ENCODE measurements at regions not wholly inside any gene's neighbourhood (a gene's known extent, or its start where the extent isn't known, plus 50 kb on each side); places are given as distances from the start of the nearest gene placed in this dataset.

DNA sequence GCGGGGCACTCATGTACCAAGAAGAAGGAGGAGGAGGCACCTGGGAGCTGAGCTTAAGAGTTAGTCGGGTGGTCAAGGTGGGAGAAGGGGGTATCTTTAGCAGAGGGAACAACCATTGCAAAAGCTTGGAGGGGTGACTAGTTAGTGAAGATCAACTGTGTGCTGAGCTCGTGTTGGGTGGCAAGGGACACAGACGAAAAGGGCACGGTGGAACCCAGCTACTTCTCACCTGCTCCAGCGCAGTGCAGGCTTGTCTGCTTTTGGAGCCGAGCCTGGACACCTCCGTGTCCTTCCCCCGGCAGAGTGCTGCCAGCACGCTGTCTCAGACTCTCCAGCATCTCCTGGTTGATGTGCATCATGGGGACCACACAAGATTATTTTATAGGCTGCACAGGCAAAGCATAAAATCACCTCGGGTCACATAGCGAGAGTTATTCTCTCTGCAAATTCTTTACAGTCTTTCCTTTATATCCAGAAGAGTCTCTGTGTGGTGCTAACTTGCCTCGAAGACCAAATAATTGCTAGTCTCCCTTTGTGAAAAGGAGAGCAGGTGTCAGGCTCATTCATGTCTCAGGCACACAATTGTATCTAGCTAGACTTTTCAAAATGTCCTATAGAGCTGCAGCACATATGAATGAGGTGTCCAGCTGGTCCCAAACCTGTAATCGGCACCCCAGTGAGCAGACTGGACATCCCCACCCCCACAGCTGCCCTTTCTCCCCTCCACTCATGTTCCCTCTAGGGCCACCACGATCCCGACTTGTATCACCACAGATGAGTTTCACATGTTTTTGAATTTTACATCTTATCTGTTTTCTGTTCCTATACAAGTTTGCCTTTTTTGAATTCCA lies 123.4 kb downstream of the CEBPB start:
- no peak for DNase-seq

DNA sequence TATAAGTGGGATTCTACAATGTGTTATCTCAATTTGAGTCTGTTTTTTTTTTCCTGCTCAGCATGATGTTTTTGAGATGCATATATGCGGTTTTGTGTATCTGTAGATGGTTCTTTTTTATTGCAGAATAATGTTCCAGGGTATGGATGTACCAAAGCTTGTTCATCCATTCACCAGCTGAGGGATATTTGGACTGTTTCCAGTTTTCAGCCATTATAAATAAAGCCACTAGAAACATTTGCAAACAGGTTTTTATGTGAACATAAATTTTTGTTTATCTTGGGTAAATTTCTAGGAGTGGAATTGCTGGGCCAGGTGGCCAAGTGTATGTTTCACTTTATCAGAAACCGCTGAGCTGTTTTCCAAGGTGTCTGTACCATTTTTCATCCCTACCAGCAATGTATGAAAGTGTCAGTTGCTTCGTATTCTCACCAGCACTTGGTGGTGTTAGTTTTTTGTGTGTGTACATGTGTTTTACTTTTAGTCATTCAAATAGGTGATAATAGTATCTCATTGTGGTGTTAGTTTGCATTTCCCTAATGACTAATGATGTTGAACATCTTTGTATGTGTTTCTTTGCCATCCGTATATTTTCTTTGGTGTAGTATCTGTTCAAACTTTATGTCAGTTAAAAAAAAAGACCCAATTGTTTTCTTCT lies 124.2 kb downstream of the CEBPB start:
- no peak for DNase-seq

DNA sequence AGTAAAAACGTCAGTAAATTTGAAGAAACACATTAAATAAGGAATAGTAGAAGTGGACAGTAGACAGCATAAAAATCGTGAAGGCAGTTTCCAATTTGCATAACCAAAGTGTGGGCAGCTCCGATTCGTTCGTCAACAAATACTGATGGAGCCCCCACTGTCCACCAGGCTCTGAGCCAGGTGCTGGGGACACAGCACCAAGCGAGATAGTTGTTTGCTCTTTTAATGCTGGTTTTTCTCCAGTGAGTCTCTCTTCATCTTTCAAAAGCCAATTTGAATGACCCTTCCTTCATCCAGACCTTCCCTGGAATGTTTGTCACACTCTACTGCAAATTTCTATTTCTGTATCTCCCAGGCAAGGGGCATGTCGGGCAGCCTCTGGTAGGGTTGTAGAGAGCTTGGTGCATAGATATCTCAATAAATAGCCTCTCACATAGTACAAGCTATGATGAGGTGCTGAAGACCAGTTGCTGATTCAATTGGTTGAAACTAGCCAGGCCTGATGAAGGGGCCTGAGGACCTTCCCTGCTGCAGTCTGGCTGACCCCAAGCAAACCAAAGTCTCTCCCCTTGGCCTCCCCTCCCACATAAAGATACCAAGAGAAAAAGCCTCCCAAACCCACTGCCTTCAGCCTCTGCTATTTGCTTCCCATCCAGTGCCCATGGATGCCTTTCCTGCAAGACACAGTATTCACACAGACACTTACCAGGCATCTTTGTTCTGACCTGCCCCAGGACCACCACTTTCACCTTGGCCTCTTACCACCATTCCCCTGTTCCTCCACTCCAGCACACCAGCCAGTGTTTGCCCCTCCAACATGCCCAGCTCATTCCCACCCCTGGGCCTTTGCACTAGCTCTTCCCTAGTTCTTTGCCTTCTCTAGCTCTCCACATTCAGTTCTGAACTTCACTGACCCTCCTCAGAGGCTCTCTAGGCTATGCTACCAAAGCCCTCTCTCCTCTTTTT lies 125.2 kb downstream of the CEBPB start:
- DNase-seq, result no peak

DNA sequence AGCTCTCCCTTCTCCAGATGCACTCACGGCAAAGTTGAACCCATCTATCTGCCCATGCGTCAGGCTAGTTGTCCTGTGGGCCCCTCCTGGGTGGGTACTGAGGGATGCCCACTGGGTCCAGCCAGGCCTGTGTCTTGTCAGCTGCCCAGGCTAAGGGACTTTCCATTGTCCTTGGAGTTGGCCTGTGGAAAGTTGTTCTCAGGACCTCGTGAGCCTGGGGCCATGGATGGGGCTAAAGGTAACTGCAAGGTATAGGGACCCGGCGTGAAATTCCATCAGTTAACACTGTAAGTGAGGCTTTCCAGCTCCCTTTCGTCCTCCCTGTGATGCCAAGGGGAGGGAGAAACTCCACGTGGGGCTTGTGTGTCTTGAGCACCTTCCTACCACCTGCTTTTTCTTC lies 126.5 kb downstream of the CEBPB start:
- no peak for DNase-seq

DNA sequence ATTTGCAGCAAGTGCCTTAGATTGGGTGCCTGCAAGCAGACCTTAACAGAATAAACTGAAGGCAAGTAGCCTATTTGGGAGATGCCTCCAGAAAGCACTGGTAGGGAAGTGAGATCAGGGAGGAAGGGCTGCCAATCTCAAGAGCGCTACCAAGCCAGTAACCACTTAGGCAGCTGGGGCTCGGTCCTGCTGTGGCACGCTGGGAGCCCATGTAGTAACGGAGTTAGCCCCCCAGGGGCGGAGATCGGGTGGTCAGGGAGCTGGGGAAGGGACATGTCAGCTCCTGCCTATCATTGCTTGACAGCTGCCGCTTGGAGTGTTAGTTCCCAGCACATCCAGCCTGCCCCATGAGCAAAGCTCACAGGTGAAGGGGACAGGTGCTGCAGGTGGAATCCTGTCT lies 127.0 kb downstream of the CEBPB start:
- no peak for DNase-seq

DNA sequence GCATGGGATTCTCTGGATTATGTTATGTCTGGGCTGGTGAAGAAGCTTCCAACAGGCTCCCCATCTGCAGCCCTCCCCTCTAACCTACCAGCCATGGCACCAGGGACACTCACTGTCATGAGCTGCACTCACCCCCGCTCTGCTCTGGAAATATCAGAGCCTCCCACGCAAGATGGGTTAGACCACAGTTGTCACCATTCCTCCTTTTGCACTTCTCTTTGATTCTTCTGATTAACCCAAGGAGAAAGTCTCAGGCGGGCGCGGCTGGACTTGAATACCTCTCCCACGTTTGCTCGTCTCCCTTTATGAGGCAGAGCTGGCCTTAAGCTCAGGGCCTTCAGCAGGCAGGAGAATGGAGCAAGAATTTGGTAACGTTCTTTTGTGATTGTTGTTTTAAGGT lies 128.1 kb downstream of the CEBPB start:
- DNase-seq, result no peak

DNA sequence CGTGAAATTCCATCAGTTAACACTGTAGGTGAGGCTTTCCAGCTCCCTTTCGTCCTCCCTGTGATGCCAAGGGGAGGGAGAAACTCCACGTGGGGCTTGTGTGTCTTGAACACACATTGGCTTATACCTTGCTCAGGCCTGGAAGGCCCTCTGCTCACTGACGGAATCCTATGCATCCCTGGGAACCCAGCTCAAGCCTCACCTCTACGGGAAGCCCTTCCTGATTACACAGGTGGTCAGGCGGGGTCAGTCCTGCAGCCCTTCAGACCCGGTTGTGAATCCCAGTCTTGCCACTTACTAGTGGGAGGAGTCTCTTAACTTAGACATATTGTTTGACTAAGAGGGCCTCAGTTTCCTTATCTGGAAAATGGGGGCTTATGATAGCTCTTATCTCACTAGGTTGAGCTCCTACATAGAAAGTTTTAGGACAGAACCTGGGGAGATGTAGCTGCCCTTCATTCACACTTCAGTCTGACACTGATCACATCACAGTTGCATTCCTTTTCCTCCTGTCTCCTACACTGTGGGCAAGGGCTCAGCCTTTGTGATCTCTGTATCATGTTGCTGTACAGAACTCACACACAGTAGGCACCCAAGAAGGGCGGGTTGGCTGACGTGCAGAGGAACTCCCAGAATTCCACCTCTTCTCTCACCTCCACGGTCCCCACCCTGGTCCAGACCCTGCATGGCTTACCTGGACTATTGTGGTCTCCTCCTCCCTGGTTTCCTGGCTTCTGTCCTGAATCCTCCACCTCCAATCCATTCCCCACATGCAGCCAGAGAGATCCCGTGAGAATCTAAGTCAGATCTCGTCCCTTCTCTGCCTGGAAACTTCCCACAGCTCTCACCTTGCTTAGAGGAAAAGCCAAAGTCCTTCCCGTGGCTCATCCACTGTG lies 129.6 kb downstream of the CEBPB start:
- no peak for DNase-seq

DNA sequence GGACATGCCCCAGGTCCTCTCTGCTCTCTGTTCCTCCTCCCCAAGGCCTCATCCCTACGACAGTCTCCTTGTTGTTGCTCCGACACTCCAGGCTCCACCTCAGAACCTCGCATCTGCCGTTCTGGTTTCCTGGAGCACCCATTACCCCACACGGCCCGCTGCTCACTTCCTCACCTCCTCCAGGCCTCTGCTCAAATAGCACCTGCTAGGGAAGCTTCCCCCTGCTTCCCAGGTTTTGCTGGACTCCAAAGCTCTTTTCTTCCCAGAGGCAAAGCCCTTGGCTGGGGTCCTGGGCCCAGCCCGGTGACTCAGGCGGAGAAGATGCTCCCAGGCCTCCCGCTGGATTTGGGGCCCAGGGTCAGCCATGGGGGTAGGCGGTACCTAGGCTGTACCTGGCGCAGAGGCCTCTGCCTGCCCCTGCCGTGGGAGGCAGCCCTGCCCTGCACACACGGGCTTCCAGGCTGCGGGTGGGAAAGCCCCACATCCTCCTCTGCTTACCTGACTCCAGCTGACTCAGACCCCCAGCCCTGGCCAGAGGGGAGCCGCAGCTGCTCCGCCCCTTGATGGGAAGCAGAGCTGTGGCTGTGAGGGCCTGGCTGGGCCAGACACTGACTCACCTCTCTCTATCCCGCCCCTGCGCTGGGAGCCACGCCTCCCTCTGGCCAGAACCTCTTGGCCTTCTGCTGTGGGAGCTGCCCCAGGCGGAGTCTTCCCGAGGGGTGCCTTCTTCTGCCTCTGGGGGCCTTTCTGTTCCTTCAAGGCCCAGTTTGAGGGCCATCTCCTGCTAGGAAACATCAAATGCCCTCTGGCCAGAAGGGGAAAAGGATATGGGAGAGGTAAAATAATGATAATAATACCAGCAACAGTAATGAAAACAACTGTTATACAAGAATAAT lies 130.5 kb downstream of the CEBPB start:
- DNase-seq, result no peak

DNA sequence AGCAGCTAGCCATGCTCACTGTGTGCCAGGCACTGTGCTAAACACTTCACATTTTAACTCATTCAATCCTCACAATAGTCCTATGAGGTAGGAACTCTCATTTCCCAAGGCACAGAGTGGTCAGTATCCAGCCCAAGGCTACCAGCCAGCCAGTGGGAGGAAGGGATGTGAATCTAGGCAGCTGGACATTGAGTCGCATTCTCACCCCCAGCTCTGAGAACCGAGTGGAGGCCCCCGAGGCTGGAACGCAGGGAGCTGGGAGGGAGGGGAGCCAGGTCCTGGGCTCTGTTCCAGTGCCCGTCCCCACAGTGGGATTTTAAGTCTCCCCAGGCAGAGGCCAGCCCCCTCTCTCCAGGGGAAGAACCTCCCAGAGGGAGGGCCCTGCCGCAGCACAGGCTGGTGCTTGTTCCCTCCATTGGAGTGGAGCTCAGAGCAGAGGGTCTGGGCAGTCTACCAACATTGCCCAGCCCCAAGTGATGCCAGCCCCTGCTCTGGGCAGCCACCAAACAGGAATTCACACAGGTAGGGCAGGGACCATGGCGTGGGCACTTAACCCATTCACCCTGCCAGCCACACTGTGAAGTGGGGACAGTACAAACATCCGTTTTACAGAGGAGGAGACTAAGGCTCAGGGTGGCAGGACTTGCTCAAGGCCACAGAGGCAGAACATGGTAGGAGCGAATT lies 131.3 kb downstream of the CEBPB start:
- DNase-seq, result no peak

DNA sequence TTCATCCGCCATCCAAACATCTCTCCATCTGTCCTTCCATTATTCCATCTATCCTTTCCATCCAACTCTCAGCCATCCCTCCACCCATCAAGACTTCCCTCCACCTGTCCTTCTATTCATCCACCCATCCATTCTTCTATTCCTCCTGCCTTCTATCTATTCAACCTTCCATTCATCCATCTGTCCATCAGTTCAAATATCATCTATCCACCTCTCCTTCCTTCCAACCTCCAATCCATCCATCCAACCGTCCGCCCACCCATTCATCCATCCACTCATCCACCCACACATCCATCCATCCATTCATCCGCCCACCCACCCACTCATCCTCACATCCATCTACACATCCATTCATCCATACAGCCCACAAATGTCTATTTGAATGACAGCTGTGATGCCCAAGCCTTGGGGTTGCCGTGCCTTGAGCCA lies 132.1 kb downstream of the CEBPB start:
- DNase-seq, result no peak

GRCh38 chr20:50323209-50323608 lies 132.6 kb downstream of the CEBPB start:
- no peak for DNase-seq

- no peak for DNase-seq
These were observed 133.4 kb downstream of the CEBPB start for GRCh38 chr20:50323777-50324775.

DNA sequence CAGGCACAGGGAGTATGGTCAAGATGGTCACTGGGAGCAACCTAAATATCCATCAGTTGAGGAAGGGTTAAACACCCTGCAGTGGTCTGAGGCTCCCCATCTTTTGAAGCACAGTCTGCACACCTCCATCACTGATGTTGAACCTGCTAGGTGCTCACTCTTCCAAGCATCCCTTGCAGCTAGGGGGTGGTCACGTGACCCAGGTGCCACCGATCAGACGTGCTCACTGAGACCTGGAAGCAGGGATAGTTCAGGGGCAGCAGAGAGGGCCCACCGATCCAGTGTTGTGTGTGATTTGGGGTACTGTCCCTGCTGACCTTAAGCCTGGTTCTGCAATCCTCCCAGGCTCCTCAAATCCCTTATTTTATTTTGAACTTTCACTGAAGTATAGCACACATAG lies 134.6 kb downstream of the CEBPB start:
- DNase-seq, result no peak

- DNase-seq, result no peak
These were observed 135.0 kb downstream of the CEBPB start for GRCh38 chr20:50325651-50326050.

DNA sequence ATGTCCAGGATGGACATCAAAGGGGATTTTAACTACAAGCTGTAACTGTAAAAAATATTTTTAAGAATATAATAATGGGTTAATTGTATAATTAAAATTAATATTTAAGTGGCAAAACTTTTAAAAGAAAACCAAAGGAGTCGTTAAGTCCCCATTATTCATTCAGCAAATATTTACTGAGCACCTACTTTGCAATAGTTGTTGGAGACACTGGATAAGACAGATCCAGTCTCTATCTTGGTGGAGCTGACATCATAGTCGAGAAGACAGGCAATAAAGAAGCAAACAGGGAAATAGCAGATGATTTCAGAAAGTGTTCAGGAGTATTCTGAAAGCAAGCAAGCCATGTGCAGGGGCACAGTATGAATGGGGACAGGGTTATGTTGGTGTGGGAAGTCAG lies 137.0 kb downstream of the CEBPB start:
- DNase-seq, result no peak

DNA sequence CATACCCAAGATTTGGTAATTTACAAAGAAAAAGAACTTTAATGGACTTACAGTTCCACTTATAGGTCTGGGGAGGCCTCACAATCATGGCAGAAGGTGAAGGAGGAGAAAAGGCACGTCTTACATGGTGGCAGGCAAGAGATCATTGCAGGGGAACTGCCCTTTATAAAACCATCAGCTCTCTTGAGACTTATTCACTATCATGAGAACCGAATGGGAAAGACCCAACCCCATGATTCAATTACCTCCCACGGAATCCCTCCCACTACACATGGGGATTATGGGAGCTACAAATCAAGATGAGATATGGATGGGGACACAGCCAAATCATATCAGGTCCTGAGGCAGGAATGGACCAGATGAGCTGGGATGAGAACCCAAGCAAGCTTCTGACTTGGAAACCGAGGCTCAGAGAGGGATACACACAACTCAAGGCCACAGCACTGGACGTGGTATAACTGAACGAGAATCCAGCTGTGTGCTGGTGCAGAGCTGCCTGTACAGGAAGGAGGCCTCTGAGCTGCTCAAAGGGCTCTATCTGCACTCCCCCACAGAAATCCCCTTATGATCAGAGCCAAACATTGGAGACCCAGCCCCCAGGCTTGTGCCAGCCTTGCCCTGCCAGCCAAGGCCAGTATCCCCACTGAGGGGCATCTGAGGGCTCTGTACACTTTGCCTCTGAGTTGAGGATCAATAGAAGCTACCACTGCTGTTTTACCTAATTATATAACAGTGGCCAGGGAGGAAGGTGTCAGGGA lies 137.8 kb downstream of the CEBPB start:
- DNase-seq, result no peak

DNA sequence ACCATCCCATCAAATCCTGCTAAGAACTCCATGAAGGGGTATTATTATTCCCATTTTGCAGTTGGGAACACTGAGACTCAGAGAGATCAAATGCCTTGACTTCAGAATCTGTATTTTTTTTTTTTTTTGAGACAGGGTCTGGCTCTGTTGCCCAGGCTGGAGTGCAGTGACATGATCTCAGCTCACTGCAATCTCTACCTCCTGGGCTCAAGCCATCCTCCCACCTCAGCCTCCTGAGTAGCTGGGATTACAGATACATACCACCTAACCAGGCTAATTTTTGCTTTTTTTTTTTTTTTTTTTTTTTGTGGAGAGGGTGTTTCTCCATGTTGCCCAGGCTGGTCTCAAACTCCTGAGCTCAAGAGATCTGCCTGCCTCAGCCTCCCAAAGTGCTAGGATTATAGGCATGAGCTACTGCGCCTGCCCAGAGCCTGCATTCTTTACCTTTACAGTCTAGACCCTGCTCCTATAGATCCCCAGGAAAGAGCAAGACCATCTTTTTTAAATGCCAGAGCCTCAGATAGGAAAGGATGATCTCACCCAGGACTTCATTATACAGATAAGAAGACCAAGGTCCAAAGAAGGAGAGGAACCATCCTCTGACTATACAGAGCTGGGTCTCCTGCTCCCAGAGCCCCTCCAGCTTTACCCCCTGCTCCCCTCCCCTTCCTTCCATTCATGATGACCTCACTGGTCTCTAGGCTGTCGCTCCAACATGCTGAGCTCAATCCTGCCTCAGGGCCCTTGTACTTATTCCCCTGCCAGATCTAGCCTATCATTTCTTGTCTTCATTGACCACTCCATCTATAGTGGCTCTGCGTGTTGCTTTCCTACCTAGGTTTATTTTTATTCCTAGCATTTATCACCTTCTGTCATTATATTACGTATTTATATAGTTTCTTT lies 138.6 kb downstream of the CEBPB start:
- DNase-seq, result no peak

Measured in NCI-H2107 (cell line).